GM12878 (cell line): ENCODE measurements at regions not wholly inside any gene's neighbourhood (a gene's known extent, or its start where the extent isn't known, plus 50 kb on each side); places are given as distances from the start of the nearest gene placed in this dataset.

ENCODE experiments used
- JUND ChIP-seq: IDR thresholded peaks from 2 replicates; pipeline ENCODE4 v1.6.1; 2012; ENCODE audit warnings: low read depth, mild to moderate bottlenecking, low read length, improper control_type of control experiment, moderate library complexity
- YBX1 ChIP-seq: fragments of 450-650 bp; IDR thresholded peaks from 2 replicates; pipeline ENCODE4 v1.6.1; 2016; ENCODE audit warnings: antibody characterized with exemption
- TF ChIP-seq, protein P1 (sequence below), 3 experiments: IDR thresholded peaks in 2 of 3; conservative IDR thresholded peaks in 1 of 3; 2 replicates each; pipeline ENCODE4 v1.5.1; 2011; ENCODE audit warnings: low read depth in 3 of 3, low read length in 3 of 3, mild to moderate bottlenecking in 3 of 3, control low read depth in 2 of 3, moderate library complexity in 2 of 3, inconsistent platforms in 1 of 3, mixed read lengths in 1 of 3; ENCODE audit not compliant: control insufficient read depth in 2 of 3, insufficient read depth in 1 of 3; ENCODE audit errors: extremely low read depth in 1 of 3

DNA sequence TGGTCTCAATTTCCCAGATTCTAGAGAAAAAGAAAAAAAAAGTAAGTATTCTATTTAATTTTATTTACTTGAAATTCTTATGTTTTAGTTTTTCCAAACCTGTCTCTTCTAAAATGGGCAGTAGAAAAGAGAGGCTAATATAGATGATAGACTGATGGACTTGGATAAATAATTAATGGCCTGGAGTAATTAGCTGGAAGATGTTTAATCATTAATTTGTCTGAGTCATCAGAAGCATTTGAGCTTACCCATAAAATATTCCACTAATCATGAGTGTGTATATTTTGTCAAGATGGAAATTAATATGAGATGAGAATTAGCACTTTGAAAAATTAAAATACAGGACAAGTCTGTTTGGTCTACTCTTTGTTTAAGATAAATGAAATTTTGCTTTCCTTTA lies 212.1 kb upstream of the MIR17HG start:
- TF ChIP-seq, protein P1, sequence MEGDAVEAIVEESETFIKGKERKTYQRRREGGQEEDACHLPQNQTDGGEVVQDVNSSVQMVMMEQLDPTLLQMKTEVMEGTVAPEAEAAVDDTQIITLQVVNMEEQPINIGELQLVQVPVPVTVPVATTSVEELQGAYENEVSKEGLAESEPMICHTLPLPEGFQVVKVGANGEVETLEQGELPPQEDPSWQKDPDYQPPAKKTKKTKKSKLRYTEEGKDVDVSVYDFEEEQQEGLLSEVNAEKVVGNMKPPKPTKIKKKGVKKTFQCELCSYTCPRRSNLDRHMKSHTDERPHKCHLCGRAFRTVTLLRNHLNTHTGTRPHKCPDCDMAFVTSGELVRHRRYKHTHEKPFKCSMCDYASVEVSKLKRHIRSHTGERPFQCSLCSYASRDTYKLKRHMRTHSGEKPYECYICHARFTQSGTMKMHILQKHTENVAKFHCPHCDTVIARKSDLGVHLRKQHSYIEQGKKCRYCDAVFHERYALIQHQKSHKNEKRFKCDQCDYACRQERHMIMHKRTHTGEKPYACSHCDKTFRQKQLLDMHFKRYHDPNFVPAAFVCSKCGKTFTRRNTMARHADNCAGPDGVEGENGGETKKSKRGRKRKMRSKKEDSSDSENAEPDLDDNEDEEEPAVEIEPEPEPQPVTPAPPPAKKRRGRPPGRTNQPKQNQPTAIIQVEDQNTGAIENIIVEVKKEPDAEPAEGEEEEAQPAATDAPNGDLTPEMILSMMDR (IDR thresholded peaks at IDR 0.05 in 2 of 3, conservative IDR thresholded peaks at IDR 0.05 in 1 of 3; ENCODE audit: control insufficient read depth in 2 of 3, extremely low read depth in 1 of 3, insufficient read depth in 1 of 3, low read depth in 3 of 3, low read length in 3 of 3) = no peak
- TF ChIP-seq YBX1 (no peak), JUND (no peak)
